Stomach smooth muscle (tissue), 2 donors: ENCODE measurements at regions not wholly inside any gene's neighbourhood (a gene's known extent, or its start where the extent isn't known, plus 50 kb on each side); places are given as distances from the start of the nearest gene placed in this dataset.

Source experiments
- H3K27ac ChIP-seq: one replicate; pipeline ENCODE4 v1.7.0; 2013; ENCODE audit warnings: mild to moderate bottlenecking, low read length, inconsistent platforms
- H3K27me3 ChIP-seq, 2 donors: one replicate each; pipeline ENCODE4 v1.7.0; 2013; ENCODE audit warnings: low read length in 2 of 2; ENCODE audit not compliant: insufficient read depth in 2 of 2, control insufficient read depth in 1 of 2
- H3K36me3 ChIP-seq, 2 donors: one replicate each; pipeline ENCODE4 v1.7.0; 2013; ENCODE audit warnings: low read length in 2 of 2; ENCODE audit not compliant: control insufficient read depth in 2 of 2, insufficient read depth in 2 of 2
- H3K4me1 ChIP-seq: one replicate; pipeline ENCODE4 v1.7.0; 2013; ENCODE audit warnings: low read length; ENCODE audit not compliant: control insufficient read depth, insufficient read depth
- H3K4me3 ChIP-seq, 2 donors: one replicate each; pipeline ENCODE4 v1.7.0; 2013; ENCODE audit warnings: low read length in 2 of 2
- H3K9ac ChIP-seq, 2 donors: one replicate each; pipeline ENCODE4 v1.7.0; 2013; ENCODE audit warnings: low read length in 2 of 2, mild to moderate bottlenecking in 1 of 2
- H3K9me3 ChIP-seq, 2 donors: one replicate each; pipeline ENCODE4 v1.7.0; 2013; ENCODE audit warnings: low read length in 2 of 2; ENCODE audit not compliant: control insufficient read depth in 2 of 2
- donor health status: healthy.
- donor health status: Pancreatic carcinoma.

GRCh38 chr5:10876006-10876744 lies 115.1 kb upstream of the DAP start:
- H3K9ac ChIP-seq = no peak overlapping the region

DNA sequence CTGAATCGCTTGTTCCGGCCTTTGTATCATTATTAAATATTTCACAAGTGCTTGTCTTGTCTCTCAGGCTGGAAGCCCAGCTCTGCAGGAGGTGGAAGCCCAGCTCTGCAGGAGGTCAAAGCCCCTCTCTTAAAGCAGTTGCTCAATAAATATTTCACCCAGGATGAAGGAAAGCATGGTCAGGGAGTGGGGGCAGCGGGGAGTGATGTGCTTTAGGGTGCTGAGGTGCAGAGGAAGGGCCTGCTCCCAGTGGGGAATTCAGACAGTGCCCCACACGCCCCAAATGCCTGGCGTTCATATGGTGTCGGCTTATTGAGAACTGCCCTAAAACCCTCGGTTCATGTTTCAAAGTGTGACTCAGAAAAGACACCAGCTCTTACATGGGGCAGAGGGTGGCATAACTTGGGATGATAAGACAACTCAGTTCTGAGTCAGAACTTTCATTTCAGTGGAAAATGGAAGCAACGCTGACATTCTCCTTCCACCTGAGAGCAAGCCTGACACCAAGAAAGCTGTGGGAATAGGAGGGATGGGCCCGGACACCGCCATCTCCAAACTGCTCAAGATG lies 114.3 kb upstream of the DAP start:
- H3K36me3 ChIP-seq = no peaks in the 10 kb centered on the region
- no peak overlapping the region for H3K4me3 ChIP-seq
- H3K27me3 ChIP-seq = peaks cover 0 to 3% of the 10 kb centered on the region in 2 donors
- H3K27ac ChIP-seq = no peak overlapping the region
- H3K9me3 ChIP-seq = no peaks in the 10 kb centered on the region
- H3K9ac ChIP-seq = no peak overlapping the region
- no peaks in the 10 kb centered on the region for H3K4me1 ChIP-seq

More at GRCh38 chr5:10876006-10876744, 115.1 kb upstream of the DAP start:
- Histone ChIP-seq H3K4me3 (no peak overlapping the region), H3K27ac (no peak overlapping the region), H3K36me3 (no peaks in the 10 kb centered on the region), H3K9me3 (no peaks in the 10 kb centered on the region), H3K4me1 (no peaks in the 10 kb centered on the region), H3K27me3 (peaks cover 0 to 3% of the 10 kb centered on the region in 2 donors)

GRCh38 chr5:10874541-10874940 lies 113.5 kb upstream of the DAP start:
- H3K4me3 ChIP-seq = no peak overlapping the region
- H3K36me3 ChIP-seq = no peaks in the 10 kb centered on the region
- no peaks in the 10 kb centered on the region for H3K4me1 ChIP-seq
- H3K27me3 ChIP-seq = peaks cover 0 to 3% of the 10 kb centered on the region in 2 donors
- no peak overlapping the region for H3K9ac ChIP-seq
- no peak overlapping the region for H3K27ac ChIP-seq
- no peaks in the 10 kb centered on the region for H3K9me3 ChIP-seq

GRCh38 chr5:10870791-10871190 lies 109.8 kb upstream of the DAP start:
- H3K4me3 ChIP-seq = no peak overlapping the region
- no peaks in the 10 kb centered on the region for H3K36me3 ChIP-seq
- H3K9me3 ChIP-seq = no peaks in the 10 kb centered on the region
- H3K27me3 ChIP-seq = no peaks in the 10 kb centered on the region
- no peak overlapping the region for H3K9ac ChIP-seq
- no peak overlapping the region for H3K27ac ChIP-seq
- no peaks in the 10 kb centered on the region for H3K4me1 ChIP-seq

- H3K36me3 ChIP-seq = no peaks in the 10 kb centered on the region
- H3K27ac ChIP-seq = no peak overlapping the region
- no peak overlapping the region for H3K4me3 ChIP-seq
- H3K27me3 ChIP-seq = no peaks in the 10 kb centered on the region
- no peaks in the 10 kb centered on the region for H3K9me3 ChIP-seq
- H3K9ac ChIP-seq = no peak overlapping the region
- H3K4me1 ChIP-seq = no peaks in the 10 kb centered on the region
Measured at GRCh38 chr5:10868956-10869355, 107.9 kb upstream of the DAP start.

DNA sequence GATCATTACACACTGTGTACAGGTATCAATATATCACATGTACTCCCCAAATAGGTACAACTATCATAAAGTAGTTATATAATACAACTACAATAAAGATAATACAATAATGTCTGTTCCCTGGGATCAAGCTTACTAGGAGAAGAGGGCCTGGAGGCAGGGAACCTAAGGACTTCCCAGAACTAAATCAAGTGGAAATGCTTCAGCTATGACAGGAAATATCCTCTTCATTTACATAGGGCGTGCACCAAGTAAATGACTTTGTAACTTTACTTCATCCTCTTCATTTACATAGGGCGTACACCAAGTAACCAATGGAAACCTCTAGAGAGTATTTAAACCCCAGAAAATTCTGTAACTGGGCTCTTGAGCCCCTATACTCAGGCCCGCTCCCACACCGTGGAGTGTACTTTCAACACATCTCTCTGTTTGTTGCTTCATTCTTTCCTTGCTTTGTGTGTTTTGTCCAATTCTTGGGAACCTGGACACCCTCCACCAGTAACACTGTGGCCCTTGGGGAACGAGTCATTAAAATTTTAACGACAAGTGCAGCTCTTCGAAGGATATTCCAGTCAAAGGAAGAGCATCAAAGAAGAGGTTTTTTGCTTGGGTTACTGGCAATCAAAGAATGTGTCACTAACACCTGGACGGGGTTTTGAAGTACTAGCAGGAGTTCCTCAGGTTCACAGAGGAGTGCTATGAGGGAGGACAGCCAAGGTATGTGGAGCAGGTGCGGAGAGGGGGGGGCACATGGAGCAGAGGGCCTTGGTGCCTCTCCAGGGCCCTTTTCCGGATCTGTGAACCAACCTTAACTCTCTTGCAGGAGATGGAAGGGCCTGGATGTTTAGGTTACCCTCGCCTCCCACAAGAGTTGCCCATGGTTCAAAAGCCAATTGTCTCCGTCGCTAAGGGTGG lies 106.6 kb upstream of the DAP start:
- no peak overlapping the region for H3K9ac ChIP-seq
- H3K9me3 ChIP-seq = no peaks in the 10 kb centered on the region
- H3K36me3 ChIP-seq = no peaks in the 10 kb centered on the region
- H3K4me1 ChIP-seq = no peaks in the 10 kb centered on the region
- no peak overlapping the region for H3K4me3 ChIP-seq
- H3K27ac ChIP-seq = no peak overlapping the region
- no peaks in the 10 kb centered on the region for H3K27me3 ChIP-seq

DNA sequence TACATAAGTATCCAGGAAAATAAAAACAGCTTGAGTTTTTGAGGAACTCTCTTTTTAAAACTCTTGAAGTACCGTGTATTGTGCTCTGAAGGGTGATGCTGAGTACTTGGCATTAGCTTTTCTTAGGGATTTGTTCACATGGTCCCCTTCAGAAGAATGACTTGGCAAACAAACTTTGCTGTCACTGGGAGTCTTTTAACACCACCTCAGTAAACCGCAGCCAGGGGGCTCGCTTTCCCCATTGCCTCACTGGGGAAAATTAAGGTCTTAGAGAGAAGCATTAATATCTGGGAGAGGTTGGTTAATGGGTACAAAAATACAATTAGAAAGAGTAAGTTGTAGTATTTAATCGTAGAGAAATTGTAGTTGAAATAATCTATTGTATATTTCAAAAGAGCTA lies 105.9 kb upstream of the DAP start:
- Histone ChIP-seq H3K9ac (no peak overlapping the region), H3K27ac (no peak overlapping the region), H3K4me3 (no peak overlapping the region), H3K4me1 (no peaks in the 10 kb centered on the region), H3K9me3 (no peaks in the 10 kb centered on the region), H3K27me3 (no peaks in the 10 kb centered on the region), H3K36me3 (no peaks in the 10 kb centered on the region)

- Histone ChIP-seq H3K4me3 (no peak overlapping the region), H3K4me1 (no peaks in the 10 kb centered on the region), H3K27ac (no peak overlapping the region), H3K36me3 (no peaks in the 10 kb centered on the region), H3K27me3 (peaks cover 0 to under 1% of the 10 kb centered on the region in 2 donors), H3K9me3 (no peaks in the 10 kb centered on the region), H3K9ac (no peak overlapping the region)
Measured at GRCh38 chr5:10863763-10864383, 102.8 kb upstream of the DAP start.

DNA sequence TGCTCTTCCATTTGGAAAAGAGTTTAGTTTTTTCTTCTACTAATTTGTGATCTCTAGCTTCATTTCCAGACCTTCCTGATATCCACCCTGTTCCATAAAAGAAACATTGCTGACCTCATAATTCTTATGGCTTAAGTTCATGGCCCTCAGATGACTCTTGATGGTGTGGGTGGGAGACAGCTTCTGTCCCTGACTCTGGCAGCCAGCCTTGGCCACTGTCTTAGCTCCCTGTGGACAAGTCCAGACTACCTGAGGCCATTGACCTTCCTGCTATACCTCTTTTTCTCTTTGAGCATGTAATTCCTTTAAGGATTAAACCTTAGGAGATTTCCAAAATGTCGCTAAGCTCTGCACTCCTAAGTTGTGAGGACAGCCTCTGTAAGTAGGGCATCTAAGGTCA lies 101.1 kb upstream of the DAP start:
- no peaks in the 10 kb centered on the region for H3K9me3 ChIP-seq
- H3K9ac ChIP-seq = no peak overlapping the region
- no peak overlapping the region for H3K27ac ChIP-seq
- no peak overlapping the region for H3K4me3 ChIP-seq
- peaks cover 0 to 4% of the 10 kb centered on the region in 2 donors for H3K27me3 ChIP-seq
- peaks cover 4% of the 10 kb centered on the region for H3K4me1 ChIP-seq
- H3K36me3 ChIP-seq = no peaks in the 10 kb centered on the region

GRCh38 chr5:10861423-10861790 lies 100.4 kb upstream of the DAP start:
- H3K4me3 ChIP-seq = no peak overlapping the region
- peaks cover 11% of the 10 kb centered on the region for H3K4me1 ChIP-seq
- H3K36me3 ChIP-seq = no peaks in the 10 kb centered on the region
- H3K27me3 ChIP-seq = peaks cover 0 to 6% of the 10 kb centered on the region in 2 donors
- H3K9me3 ChIP-seq = no peaks in the 10 kb centered on the region
- H3K27ac ChIP-seq = no peak overlapping the region
- no peak overlapping the region for H3K9ac ChIP-seq
